HEK293 (cell line): ENCODE measurements at regions not wholly inside any gene's neighbourhood (a gene's known extent, or its start where the extent isn't known, plus 50 kb on each side); places are given as distances from the start of the nearest gene placed in this dataset.

Experiments used
- HIC1 ChIP-seq: fragments of 450-650 bp; formaldehyde crosslinking; IDR thresholded peaks from 2 replicates; pipeline ENCODE4 v1.5.1; 2016; ENCODE audit warnings: missing biosample characterization, missing genetic modification characterization
- HOXA7 ChIP-seq: sonication (generic); formaldehyde crosslinking; IDR thresholded peaks from 2 replicates; pipeline ENCODE4 v1.8.1; 2022; ENCODE audit warnings: missing genetic modification reagents, borderline replicate concordance
- MZF1 ChIP-seq: fragments of 450-650 bp; formaldehyde crosslinking; IDR thresholded peaks from 2 replicates; pipeline ENCODE4 v1.5.1; 2017; ENCODE audit warnings: missing biosample characterization, missing genetic modification characterization, borderline replicate concordance
- OSR2 ChIP-seq: fragments of 450-650 bp; formaldehyde crosslinking; IDR thresholded peaks from 2 replicates; pipeline ENCODE4 v1.5.1; 2016; ENCODE audit warnings: missing biosample characterization, missing genetic modification characterization
- PRDM10 ChIP-seq: fragments of 450-650 bp; formaldehyde crosslinking; IDR thresholded peaks from 2 replicates; pipeline ENCODE4 v1.5.1; 2016; ENCODE audit warnings: missing biosample characterization, missing genetic modification characterization
- SP7 ChIP-seq: fragments of 450-650 bp; formaldehyde crosslinking; IDR thresholded peaks from 2 replicates; pipeline ENCODE4 v1.5.1; 2016; ENCODE audit warnings: missing biosample characterization, missing genetic modification characterization
- ZEB2 ChIP-seq: fragments of 450-650 bp; formaldehyde crosslinking; IDR thresholded peaks from 2 replicates; pipeline ENCODE4 v1.5.1; 2016; ENCODE audit warnings: missing biosample characterization, missing genetic modification characterization
- ZNF114 ChIP-seq: fragments of 450-650 bp; formaldehyde crosslinking; IDR thresholded peaks from 2 replicates; pipeline ENCODE4 v1.5.0; 2017; ENCODE audit warnings: missing biosample characterization, missing genetic modification characterization
- ZNF138 ChIP-seq: fragments of 450-650 bp; formaldehyde crosslinking; IDR thresholded peaks from 2 replicates; pipeline ENCODE4 v1.5.1; 2016; ENCODE audit warnings: missing biosample characterization, missing genetic modification characterization, borderline replicate concordance
- ZNF140 ChIP-seq: fragments of 450-650 bp; formaldehyde crosslinking; IDR thresholded peaks from 2 replicates; pipeline ENCODE4 v1.5.1; 2016; ENCODE audit warnings: missing biosample characterization, missing genetic modification characterization
- ZNF155 ChIP-seq: fragments of 450-650 bp; formaldehyde crosslinking; IDR thresholded peaks from 2 replicates; pipeline ENCODE4 v1.5.1; 2016; ENCODE audit warnings: missing biosample characterization, missing genetic modification characterization
- ZNF16 ChIP-seq: fragments of 450-650 bp; formaldehyde crosslinking; IDR thresholded peaks from 2 replicates; pipeline ENCODE4 v1.5.1; 2016; ENCODE audit warnings: low read depth, missing biosample characterization, missing genetic modification characterization
- ZNF19 ChIP-seq: fragments of 450-650 bp; formaldehyde crosslinking; IDR thresholded peaks from 2 replicates; pipeline ENCODE4; 2016; ENCODE audit warnings: missing biosample characterization, missing genetic modification characterization, low read depth
- ZNF211 ChIP-seq: fragments of 450-650 bp; formaldehyde crosslinking; IDR thresholded peaks from 2 replicates; pipeline ENCODE4 v1.5.1; 2016; ENCODE audit warnings: low read depth, missing biosample characterization, missing genetic modification characterization
- ZNF354C ChIP-seq: fragments of 450-650 bp; formaldehyde crosslinking; IDR thresholded peaks from 2 replicates; pipeline ENCODE4 v1.5.1; 2016; ENCODE audit warnings: missing biosample characterization, missing genetic modification characterization, low read depth, borderline replicate concordance
- ZNF558 ChIP-seq: fragments of 450-650 bp; formaldehyde crosslinking; IDR thresholded peaks from 2 replicates; pipeline ENCODE4 v1.5.1; 2016; ENCODE audit warnings: missing biosample characterization, missing genetic modification characterization
- ZNF639 ChIP-seq: fragments of 450-650 bp; formaldehyde crosslinking; IDR thresholded peaks from 2 replicates; pipeline ENCODE4 v1.5.1; 2016; ENCODE audit warnings: missing biosample characterization, missing genetic modification characterization
- ZNF701 ChIP-seq: fragments of 450-650 bp; formaldehyde crosslinking; IDR thresholded peaks from 2 replicates; pipeline ENCODE4 v1.5.1; 2016; ENCODE audit warnings: missing biosample characterization, missing genetic modification characterization
- ZNF747 ChIP-seq: fragments of 450-650 bp; formaldehyde crosslinking; IDR thresholded peaks from 2 replicates; pipeline ENCODE4 v1.5.1; 2016; ENCODE audit warnings: missing biosample characterization, missing genetic modification characterization
- ZNF76 ChIP-seq: fragments of 450-650 bp; formaldehyde crosslinking; IDR thresholded peaks from 2 replicates; pipeline ENCODE4; 2016; ENCODE audit warnings: low read depth, missing biosample characterization, missing genetic modification characterization, borderline replicate concordance
- ZNF830 ChIP-seq: fragments of 450-650 bp; IDR thresholded peaks from 2 replicates; pipeline ENCODE4 v1.5.0; 2018; ENCODE audit warnings: missing biosample characterization, missing genetic modification characterization, low read depth, mild to moderate bottlenecking, moderate library complexity
- ZSCAN16 ChIP-seq: fragments of 450-650 bp; formaldehyde crosslinking; IDR thresholded peaks from 2 replicates; pipeline ENCODE4 v1.5.1; 2016; ENCODE audit warnings: missing biosample characterization, missing genetic modification characterization
- TF ChIP-seq, protein P1 (sequence below): fragments of 450-650 bp; formaldehyde crosslinking; IDR thresholded peaks from 2 replicates; pipeline ENCODE4 v1.5.1; 2017; ENCODE audit warnings: missing biosample characterization, missing genetic modification characterization
- TF ChIP-seq, protein P2 (sequence below): fragments of 450-650 bp; formaldehyde crosslinking; IDR thresholded peaks from 2 replicates; pipeline ENCODE4 v1.5.1; 2016; ENCODE audit warnings: missing biosample characterization, missing genetic modification characterization
- TF ChIP-seq, protein P3 (sequence below): fragments of 450-650 bp; formaldehyde crosslinking; IDR thresholded peaks from 2 replicates; pipeline ENCODE4 v1.5.1; 2016; ENCODE audit warnings: missing biosample characterization, missing genetic modification characterization

DNA sequence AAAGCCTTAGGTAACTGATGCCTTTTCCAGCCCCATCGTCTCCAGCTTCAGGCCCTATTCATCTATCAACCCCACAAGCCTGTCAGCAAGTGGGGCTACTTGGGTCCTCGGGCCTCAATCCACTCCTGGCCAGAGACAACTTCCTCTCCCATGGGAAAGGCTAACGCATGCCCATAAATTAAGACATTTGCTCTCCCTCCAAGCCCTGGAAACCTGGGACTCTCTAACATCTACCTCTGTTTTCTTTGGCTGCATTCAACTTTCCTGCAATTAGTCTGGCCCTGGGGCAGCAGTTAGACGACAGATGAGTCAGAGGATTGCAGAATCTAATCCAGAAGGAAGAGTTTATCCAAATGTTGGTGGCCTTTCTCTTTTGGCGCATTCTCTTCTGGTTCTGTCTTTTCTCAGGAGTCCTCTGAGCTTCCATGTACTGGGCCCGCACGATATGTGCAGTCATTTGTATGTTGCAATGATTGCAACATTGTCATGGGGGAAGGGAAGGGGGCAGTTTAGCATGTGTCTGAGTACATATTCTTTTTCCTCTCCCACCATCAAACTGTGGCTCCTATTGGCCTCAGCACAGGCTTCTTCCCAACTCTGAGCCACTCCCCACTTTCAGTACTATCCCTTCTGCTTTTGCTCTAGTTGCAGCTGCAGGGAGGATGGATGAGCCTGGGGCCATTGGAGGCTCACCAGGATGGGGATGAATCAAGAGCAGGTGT is 54.4 kb downstream of the NAV1 start (continued):
- TF ChIP-seq ZNF19 (tag by site-specific recombination) (no peak), ZNF16 (no peak), ZNF747 (no peak), ZNF558 (tag by site-specific recombination) (peak; percentile 59; the same call in 1 of the 2 replicates), ZNF830 (tag by site-specific recombination) (no peak), ZNF211 (tag by site-specific recombination) (no peak), PRDM10 (tag by site-specific recombination) (peak; percentile 94), ZNF140 (no peak), HOXA7 (CRISPR knock-in tag) (no peak), ZNF76 (tag by site-specific recombination) (no peak), ZNF354C (no peak), HIC1 (tag by site-specific recombination) (no peak), ZNF701 (no peak), ZNF155 (tag by site-specific recombination) (no peak), ZSCAN16 (tag by site-specific recombination) (no peak), ZNF114 (tag by site-specific recombination) (no peak), OSR2 (tag by site-specific recombination) (peak; percentile 86), ZEB2 (tag by site-specific recombination) (peak; percentile 94), SP7 (tag by site-specific recombination) (peak; percentile 87), MZF1 (tag by site-specific recombination) (no peak), ZNF138 (no peak), ZNF639 (tag by site-specific recombination) (peak; percentile 94)
- TF ChIP-seq, protein P1, sequence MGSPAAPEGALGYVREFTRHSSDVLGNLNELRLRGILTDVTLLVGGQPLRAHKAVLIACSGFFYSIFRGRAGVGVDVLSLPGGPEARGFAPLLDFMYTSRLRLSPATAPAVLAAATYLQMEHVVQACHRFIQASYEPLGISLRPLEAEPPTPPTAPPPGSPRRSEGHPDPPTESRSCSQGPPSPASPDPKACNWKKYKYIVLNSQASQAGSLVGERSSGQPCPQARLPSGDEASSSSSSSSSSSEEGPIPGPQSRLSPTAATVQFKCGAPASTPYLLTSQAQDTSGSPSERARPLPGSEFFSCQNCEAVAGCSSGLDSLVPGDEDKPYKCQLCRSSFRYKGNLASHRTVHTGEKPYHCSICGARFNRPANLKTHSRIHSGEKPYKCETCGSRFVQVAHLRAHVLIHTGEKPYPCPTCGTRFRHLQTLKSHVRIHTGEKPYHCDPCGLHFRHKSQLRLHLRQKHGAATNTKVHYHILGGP (tag by site-specific recombination) = peak; percentile 77
- TF ChIP-seq, protein P2, sequence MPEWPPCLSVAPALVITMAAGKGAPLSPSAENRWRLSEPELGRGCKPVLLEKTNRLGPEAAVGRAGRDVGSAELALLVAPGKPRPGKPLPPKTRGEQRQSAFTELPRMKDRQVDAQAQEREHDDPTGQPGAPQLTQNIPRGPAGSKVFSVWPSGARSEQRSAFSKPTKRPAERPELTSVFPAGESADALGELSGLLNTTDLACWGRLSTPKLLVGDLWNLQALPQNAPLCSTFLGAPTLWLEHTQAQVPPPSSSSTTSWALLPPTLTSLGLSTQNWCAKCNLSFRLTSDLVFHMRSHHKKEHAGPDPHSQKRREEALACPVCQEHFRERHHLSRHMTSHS (tag by site-specific recombination) = peak; percentile 67; the same call in 1 of the 2 replicates
- TF ChIP-seq, protein P3, sequence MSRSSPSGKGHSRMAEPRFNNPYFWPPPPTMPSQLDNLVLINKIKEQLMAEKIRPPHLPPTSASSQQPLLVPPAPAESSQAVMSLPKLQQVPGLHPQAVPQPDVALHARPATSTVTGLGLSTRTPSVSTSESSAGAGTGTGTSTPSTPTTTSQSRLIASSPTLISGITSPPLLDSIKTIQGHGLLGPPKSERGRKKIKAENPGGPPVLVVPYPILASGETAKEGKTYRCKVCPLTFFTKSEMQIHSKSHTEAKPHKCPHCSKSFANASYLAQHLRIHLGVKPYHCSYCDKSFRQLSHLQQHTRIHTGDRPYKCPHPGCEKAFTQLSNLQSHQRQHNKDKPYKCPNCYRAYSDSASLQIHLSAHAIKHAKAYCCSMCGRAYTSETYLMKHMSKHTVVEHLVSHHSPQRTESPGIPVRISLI (tag by site-specific recombination) = no peak
